ENCODE measurements at regions not wholly inside any gene's neighbourhood (a gene's known extent, or its start where the extent isn't known, plus 50 kb on each side); places are given as distances from the start of the nearest gene placed in this dataset.
"Not testable (repeated sequence)": the region's sequence is repeated elsewhere in the genome, so short reads cannot be mapped to it uniquely, and the experiment has no call there.

GRCh38 chr2:37569131-37569823, 102.2 kb downstream of the CDC42EP3 start:
- in situ Hi-C loops (cut with HindIII; ENCODE audit: low pct_unique_long_range_greater_than_20kb, low sequenced_read_pairs) = no loop called here
- DNase-seq (ENCODE audit: low read depth in 1 of 2, low spot score in 1 of 2) = no peak
- TF ChIP-seq JUND (IDR thresholded peaks at IDR 0.05; ENCODE audit: low read depth) = no peak

GRCh38 chr2:37569986-37570679, 101.3 kb downstream of the CDC42EP3 start:
- DNase-seq (ENCODE audit: low read depth in 1 of 2, low spot score in 1 of 2) = no peak
- in situ Hi-C loops (cut with HindIII; ENCODE audit: low pct_unique_long_range_greater_than_20kb, low sequenced_read_pairs) = no loop called here
- TF ChIP-seq JUND (IDR thresholded peaks at IDR 0.05; ENCODE audit: low read depth) = no peak

- no peak for TF ChIP-seq JUND (IDR thresholded peaks at IDR 0.05; ENCODE audit: low read depth)
- in situ Hi-C loops (cut with HindIII; ENCODE audit: low pct_unique_long_range_greater_than_20kb, low sequenced_read_pairs) = no loop called here
- no peak for DNase-seq (ENCODE audit: low read depth in 1 of 2, low spot score in 1 of 2)
These were observed 100.5 kb downstream of the CDC42EP3 start for GRCh38 chr2:37570773-37571586.

GRCh38 chr2:37571587-37572136, 99.8 kb downstream of the CDC42EP3 start:
- in situ Hi-C loops (cut with HindIII; ENCODE audit: low pct_unique_long_range_greater_than_20kb, low sequenced_read_pairs) = no loop called here
- no peak for TF ChIP-seq JUND (IDR thresholded peaks at IDR 0.05; ENCODE audit: low read depth)
- no peak for DNase-seq (ENCODE audit: low read depth in 1 of 2, low spot score in 1 of 2)

GRCh38 chr2:37573451-37574388, 97.7 kb downstream of the CDC42EP3 start:
- DNase-seq (ENCODE audit: low read depth in 1 of 2, low spot score in 1 of 2) = peak in 1 of 2 experiments; percentile 7
- in situ Hi-C loops (cut with HindIII; ENCODE audit: low pct_unique_long_range_greater_than_20kb, low sequenced_read_pairs) = no loop called here
- no peak for TF ChIP-seq JUND (IDR thresholded peaks at IDR 0.05; ENCODE audit: low read depth)

- DNase-seq (ENCODE audit: low read depth in 1 of 2, low spot score in 1 of 2) = no peak
- in situ Hi-C loops (cut with HindIII; ENCODE audit: low pct_unique_long_range_greater_than_20kb, low sequenced_read_pairs) = no loop called here
- no peak for TF ChIP-seq JUND (IDR thresholded peaks at IDR 0.05; ENCODE audit: low read depth)
These were observed 95.7 kb downstream of the CDC42EP3 start for GRCh38 chr2:37575780-37576179.

GRCh38 chr2:37576194-37576593, 95.2 kb downstream of the CDC42EP3 start:
- in situ Hi-C loops (cut with HindIII; ENCODE audit: low pct_unique_long_range_greater_than_20kb, low sequenced_read_pairs); DNase-seq (ENCODE audit: low read depth in 1 of 2, low spot score in 1 of 2): not testable (repeated sequence)

GRCh38 chr2:37576831-37577230, 94.6 kb downstream of the CDC42EP3 start:
- TF ChIP-seq JUND (IDR thresholded peaks at IDR 0.05; ENCODE audit: low read depth) = no peak
- in situ Hi-C loops (cut with HindIII; ENCODE audit: low pct_unique_long_range_greater_than_20kb, low sequenced_read_pairs) = no loop called here
- no peak for DNase-seq (ENCODE audit: low read depth in 1 of 2, low spot score in 1 of 2)

GRCh38 chr2:37579192-37579713, 92.2 kb downstream of the CDC42EP3 start:
- in situ Hi-C loops (cut with HindIII; ENCODE audit: low pct_unique_long_range_greater_than_20kb, low sequenced_read_pairs) = no loop called here
- TF ChIP-seq JUND (IDR thresholded peaks at IDR 0.05; ENCODE audit: low read depth) = no peak
- DNase-seq (ENCODE audit: low read depth in 1 of 2, low spot score in 1 of 2) = no peak

- in situ Hi-C loops (cut with HindIII; ENCODE audit: low pct_unique_long_range_greater_than_20kb, low sequenced_read_pairs); DNase-seq (ENCODE audit: low read depth in 1 of 2, low spot score in 1 of 2): not testable (repeated sequence)
These were observed 91.5 kb downstream of the CDC42EP3 start for GRCh38 chr2:37579949-37580348.

- TF ChIP-seq JUND (IDR thresholded peaks at IDR 0.05; ENCODE audit: low read depth) = no peak
- in situ Hi-C loops (cut with HindIII; ENCODE audit: low pct_unique_long_range_greater_than_20kb, low sequenced_read_pairs) = no loop called here
- DNase-seq (ENCODE audit: low read depth in 1 of 2, low spot score in 1 of 2) = no peak
These were observed 90.0 kb downstream of the CDC42EP3 start for GRCh38 chr2:37581433-37581832.

All from T47D (cell line).